IMR-90 (cell line): ENCODE measurements at regions not wholly inside any gene's neighbourhood (a gene's known extent, or its start where the extent isn't known, plus 50 kb on each side); places are given as distances from the start of the nearest gene placed in this dataset.

ENCODE experiments used
- ATAC-seq: fragments of 200-7000 bp; cut with Tn5 transposase; 2 replicates; pipeline ENCODE4 v1.9.1; 2020; ENCODE audit warnings: low read depth, mild to moderate bottlenecking, moderate library complexity
- BruUV-seq: library from RNA; stranded (reverse); fragments of 400-500 nt; replicated peaks from 2 replicates; lab custom pipeline; 2021; lab: Mats Ljungman, UMichigan
- CTCF ChIA-PET: fragments of 300-600 bp; formaldehyde crosslinking; extraction: SDS; loops from one replicate; lab custom pipeline; 2021; ENCODE audit warnings: antibody characterized with exemption; lab: Yijun Ruan, JAX
- POLR2A ChIA-PET: fragments of 300-600 bp; sonication (Branson Sonifier 250); formaldehyde crosslinking; loops from one replicate; lab custom pipeline; 2022; ENCODE audit warnings: antibody characterized with exemption; ENCODE audit not compliant: unreplicated experiment; lab: Charles Lee
- DNase-seq: peaks from one replicate; pipeline ENCODE4 v3.0.0; 2013
- H2AFZ ChIP-seq: replicated peaks from 2 replicates; pipeline ENCODE3; 2013; ENCODE audit warnings: low read length, mild to moderate bottlenecking; ENCODE audit not compliant: poor library complexity
- H2AK5ac ChIP-seq: 2 replicates; pipeline ENCODE4 v1.6.1; 2013; ENCODE audit warnings: low read depth, low read length, inconsistent platforms
- H2AK9ac ChIP-seq: replicated peaks from 2 replicates; pipeline ENCODE3; 2013; ENCODE audit warnings: mild to moderate bottlenecking, low read depth, low read length, moderate library complexity; ENCODE audit not compliant: poor library complexity
- H2BK120ac ChIP-seq: 2 replicates; pipeline ENCODE4 v1.6.1; 2013; ENCODE audit warnings: low read depth, low read length, inconsistent platforms
- H2BK15ac ChIP-seq: 3 replicates; pipeline ENCODE4 v1.6.1; 2013; ENCODE audit warnings: low read depth, low read length, inconsistent platforms
- H2BK20ac ChIP-seq: 2 replicates; pipeline ENCODE4 v1.6.1; 2013; ENCODE audit warnings: low read depth, mild to moderate bottlenecking, inconsistent platforms, low read length, moderate library complexity
- H2BK5ac ChIP-seq: 2 replicates; pipeline ENCODE4 v1.6.1; 2013; ENCODE audit warnings: mild to moderate bottlenecking, low read depth, low read length, inconsistent platforms; ENCODE audit not compliant: poor library complexity, severe bottlenecking
- H3K14ac ChIP-seq: replicated peaks from 2 replicates; pipeline ENCODE4 v1.6.1; 2013; ENCODE audit warnings: low read depth, low read length, inconsistent platforms
- H3K18ac ChIP-seq: 2 replicates; pipeline ENCODE4 v1.6.1; 2013; ENCODE audit warnings: low read depth, low read length, control low read depth
- H3K23ac ChIP-seq: 2 replicates; pipeline ENCODE4 v1.6.1; 2013; ENCODE audit warnings: low read depth, low read length, inconsistent platforms
- H3K27ac ChIP-seq: 2 replicates; pipeline ENCODE4 v1.5.1; 2013; ENCODE audit warnings: mild to moderate bottlenecking, control low read depth, low read length; ENCODE audit not compliant: insufficient read depth
- H3K27me3 ChIP-seq: 2 replicates; pipeline ENCODE4 v1.6.1; 2013; ENCODE audit warnings: low read length; ENCODE audit not compliant: control insufficient read depth, insufficient read depth
- H3K36me3 ChIP-seq: 2 replicates; pipeline ENCODE4 v1.6.1; 2013; ENCODE audit warnings: low read length, mixed read lengths; ENCODE audit not compliant: control insufficient read depth, insufficient read depth
- H3K4ac ChIP-seq: 2 replicates; pipeline ENCODE4 v1.6.1; 2013; ENCODE audit warnings: low read depth, low read length, inconsistent platforms
- H3K4me1 ChIP-seq: 2 replicates; pipeline ENCODE4 v1.6.1; 2013; ENCODE audit warnings: low read length, mixed read lengths; ENCODE audit not compliant: control insufficient read depth, insufficient read depth
- H3K4me2 ChIP-seq: 2 replicates; pipeline ENCODE4 v1.6.1; 2013; ENCODE audit warnings: low read depth, mild to moderate bottlenecking, control low read depth, low read length, moderate library complexity
- H3K4me3 ChIP-seq: 2 replicates; pipeline ENCODE4 v1.5.1; 2013; ENCODE audit warnings: low read depth, mild to moderate bottlenecking, control low read depth, low read length, moderate library complexity; ENCODE audit not compliant: insufficient read depth
- H3K56ac ChIP-seq: 2 replicates; pipeline ENCODE4 v1.6.1; 2013; ENCODE audit warnings: low read length, inconsistent platforms; ENCODE audit not compliant: insufficient read depth; ENCODE audit errors: extremely low read depth
- H3K79me1 ChIP-seq, 2 experiments: 2 replicates each; pipeline ENCODE4 v1.6.1; 2013; ENCODE audit warnings: low read length in 2 of 2, inconsistent platforms in 1 of 2, low read depth in 1 of 2
- H3K9ac ChIP-seq: 2 replicates; pipeline ENCODE4 v1.6.1; 2013; ENCODE audit warnings: low read depth, low read length, control low read depth
- H3K9me1 ChIP-seq: 2 replicates; pipeline ENCODE4 v1.6.1; 2013; ENCODE audit warnings: low read length, inconsistent platforms; ENCODE audit not compliant: insufficient read depth
- H3K9me3 ChIP-seq: 2 replicates; pipeline ENCODE4 v1.6.1; 2013; ENCODE audit warnings: low read length; ENCODE audit not compliant: control insufficient read depth, insufficient read depth
- H4K20me1 ChIP-seq: 2 replicates; pipeline ENCODE4 v1.6.1; 2013; ENCODE audit warnings: low read length, inconsistent platforms; ENCODE audit not compliant: insufficient read depth
- H4K5ac ChIP-seq: 2 replicates; pipeline ENCODE4 v1.6.1; 2013; ENCODE audit warnings: mild to moderate bottlenecking, low read depth, low read length, control low read depth
- H4K8ac ChIP-seq, 2 experiments: 2 replicates each; pipeline ENCODE4 v1.6.1; 2013; ENCODE audit warnings: low read depth in 2 of 2, low read length in 2 of 2, control low read depth in 1 of 2, inconsistent platforms in 1 of 2
- H4K91ac ChIP-seq: 2 replicates; pipeline ENCODE4 v1.6.1; 2013; ENCODE audit warnings: low read depth, low read length, inconsistent platforms; ENCODE audit not compliant: insufficient read depth
- ELK1 ChIP-seq: fragments of 150-350 bp; IDR thresholded peaks from 2 replicates; pipeline ENCODE4 v1.6.1; 2016; ENCODE audit warnings: low read depth, mild to moderate bottlenecking, low read length, moderate library complexity, borderline replicate concordance
- MAFK ChIP-seq: IDR thresholded peaks from 2 replicates; pipeline ENCODE4 v1.6.1; 2012; ENCODE audit warnings: low read depth, low read length, improper control_type of control experiment
- SMC3 ChIP-seq: fragments of 150-350 bp; IDR thresholded peaks from 2 replicates; pipeline ENCODE4 v1.6.1; 2016; ENCODE audit warnings: low read depth, mild to moderate bottlenecking, antibody characterized with exemption, low read length, moderate library complexity
- USF2 ChIP-seq: fragments of 150-350 bp; IDR thresholded peaks from 2 replicates; pipeline ENCODE4 v1.6.1; 2017; ENCODE audit warnings: mild to moderate bottlenecking, antibody characterized with exemption, low read length, low read depth
- WGBS, 2 experiments: methylation state at CpG; one replicate each; pipeline versions ENCODE4 v1.1.5 to v1.1.7; 2013; ENCODE audit warnings: missing lambda C conversion rate in 2 of 2; ENCODE audit not compliant: insufficient read length in 1 of 2; ENCODE audit errors: extremely low coverage in 2 of 2; 5-methylcytosine and 5-hydroxymethylcytosine counted together
- dilution Hi-C: fragments of 300-500 bp; cut with HindIII; formaldehyde crosslinking; loops from one replicate; pipeline ENCODE4 v1.14.3; 2018; ENCODE audit warnings: low sequenced_read_pairs; ENCODE audit not compliant: unreplicated experiment
- in situ Hi-C: fragments of 300-500 bp; cut with MboI; formaldehyde crosslinking; loops from 3 replicates; pipeline ENCODE4 v1.14.3; 2019; ENCODE audit warnings: low sequenced_read_pairs, inconsistent platforms, mixed read lengths
- intact Hi-C: fragments of 100-400 bp; cut with micrococcal nuclease; formaldehyde crosslinking; loops from 2 replicates; pipeline ENCODE4 v1.10.0; 2022

- no peak for ATAC-seq
- H2AK9ac ChIP-seq: no peak overlapping the region
- no peak overlapping the region for H3K9ac ChIP-seq
- TF ChIP-seq SMC3: no peak
- TF ChIP-seq ELK1: no peak
- no peak for TF ChIP-seq USF2
- TF ChIP-seq MAFK: no peak
- no peaks in the 10 kb centered on the region for H3K9me3 ChIP-seq
- H2AK5ac ChIP-seq: no peak overlapping the region
- ChIA-PET POLR2A (no interaction called here), CTCF (no interaction called here)
- H4K20me1 ChIP-seq: no peaks in the 10 kb centered on the region
- H2BK5ac ChIP-seq: no peak overlapping the region
- no peak overlapping the region for H2BK120ac ChIP-seq
- H4K8ac ChIP-seq: no peak overlapping the region
- H3K4ac ChIP-seq: no peak overlapping the region
- no peak overlapping the region for H3K27ac ChIP-seq
- no peak overlapping the region for H4K5ac ChIP-seq
- no peaks in the 10 kb centered on the region for H3K9me1 ChIP-seq
- no peak overlapping the region for H3K23ac ChIP-seq
- no peak overlapping the region for H3K56ac ChIP-seq
- H2BK20ac ChIP-seq: no peak overlapping the region
- no TSS peak for BruUV-seq
- H3K27me3 ChIP-seq: no peaks in the 10 kb centered on the region
- no peak overlapping the region for H3K14ac ChIP-seq
- H3K36me3 ChIP-seq: no peaks in the 10 kb centered on the region
- no peaks in the 10 kb centered on the region for H3K79me1 ChIP-seq
- no peaks in the 10 kb centered on the region for H3K4me1 ChIP-seq
- in situ Hi-C loops: no loop called here
- H3K4me2 ChIP-seq: no peak overlapping the region
- intact Hi-C loops: no loop called here
- WGBS, 2 experiments: no CpG with 5 or more reads among the region's 1 CpG
- no peak overlapping the region for H2BK15ac ChIP-seq
- no peak overlapping the region for H3K4me3 ChIP-seq
- no peak overlapping the region for H2AFZ ChIP-seq
- dilution Hi-C loops: no loop called here
- no peak overlapping the region for H3K18ac ChIP-seq
- H4K91ac ChIP-seq: no peak overlapping the region
- no peak for DNase-seq
Observed at GRCh38 chrX:96311366-96311765, 373.3 kb upstream of the DIAPH2 start.
